ENCODE measurements at regions not wholly inside any gene's neighbourhood (a gene's known extent, or its start where the extent isn't known, plus 50 kb on each side); places are given as distances from the start of the nearest gene placed in this dataset.

GRCh38 chrX:155679715-155680114 is 67.0 kb upstream of the TMLHE start:
- no peak for DNase-seq

- DNase-seq, result no peak
Measured at GRCh38 chrX:155673338-155673737, 60.6 kb upstream of the TMLHE start.

GRCh38 chrX:155666741-155667140 is 54.0 kb upstream of the TMLHE start:
- no peak for DNase-seq
